SK-N-SH (cell line): ENCODE measurements at regions not wholly inside any gene's neighbourhood (a gene's known extent, or its start where the extent isn't known, plus 50 kb on each side); places are given as distances from the start of the nearest gene placed in this dataset.

ENCODE experiments used
- CTCF ChIA-PET: fragments of 300-600, 350-600 bp; formaldehyde crosslinking; extraction: SDS; loops from one replicate; lab custom pipeline; 2021; lab: Yijun Ruan, JAX
- POLR2A ChIA-PET: fragments of 350-600 bp; sonication (Branson Sonifier 250); formaldehyde crosslinking; extraction: SDS; loops from one replicate; lab custom pipeline; 2020; ENCODE audit warnings: antibody characterized with exemption, inconsistent platforms; lab: Yijun Ruan, JAX
- DNase-seq: peaks from one replicate; pipeline ENCODE4 v3.0.0; 2012
- H2AFZ ChIP-seq: fragments of 200-600 bp; sonication (generic); 2 replicates; pipeline ENCODE4 v1.8.1; 2016; ENCODE audit warnings: antibody characterized with exemption, mild to moderate bottlenecking, low read depth
- H3F3A ChIP-seq: fragments of 200-600 bp; sonication (generic); replicated peaks from 2 replicates; pipeline ENCODE3; 2016; ENCODE audit warnings: antibody characterized with exemption, mild to moderate bottlenecking; ENCODE audit not compliant: insufficient read depth
- H3K27ac ChIP-seq, 2 experiments: fragments of 200-500 bp in 1 of 2; fragments of 200-600 bp in 1 of 2; sonication (Bioruptor generic) in 1 of 2; sonication (generic), shearing (Covaris generic) in 1 of 2; 2 replicates each; pipeline versions ENCODE4 v1.5.1 to v1.6.1; 2014 to 2016; ENCODE audit warnings: low read depth in 2 of 2, inconsistent platforms in 1 of 2, low read length in 1 of 2, mild to moderate bottlenecking in 1 of 2, mixed read lengths in 1 of 2
- H3K27me3 ChIP-seq: fragments of 200-600 bp; sonication (generic), shearing (Covaris generic); 2 replicates; pipeline ENCODE4 v1.6.1; 2016; ENCODE audit warnings: mixed run types; ENCODE audit not compliant: insufficient read depth
- H3K36me3 ChIP-seq, 2 experiments: fragments of 200-500 bp in 1 of 2; fragments of 200-600 bp in 1 of 2; sonication (Bioruptor generic) in 1 of 2; sonication (generic) in 1 of 2; replicated peaks in 1 of 2; 2 replicates each; pipeline versions ENCODE3 to v1.5.1; 2014 to 2016; ENCODE audit warnings: low read length in 1 of 2, mild to moderate bottlenecking in 1 of 2; ENCODE audit not compliant: insufficient read depth in 2 of 2, control insufficient read depth in 1 of 2
- H3K4me1 ChIP-seq, 2 experiments: fragments of 200-500 bp in 1 of 2; fragments of 200-600 bp in 1 of 2; sonication (Bioruptor generic) in 1 of 2; sonication (generic), shearing (Covaris generic) in 1 of 2; 2 replicates each; pipeline versions ENCODE4 v1.5.1 to v1.6.1; 2014 to 2016; ENCODE audit warnings: low read depth in 1 of 2, low read length in 1 of 2, mixed run types in 1 of 2; ENCODE audit not compliant: insufficient read depth in 2 of 2, control insufficient read depth in 1 of 2
- H3K4me2 ChIP-seq: fragments of 200-600 bp; sonication (generic), shearing (Covaris generic); 2 replicates; pipeline ENCODE4 v1.6.1; 2017; ENCODE audit warnings: mixed run types
- H3K4me3 ChIP-seq, 2 experiments: fragments of 200-500 bp in 1 of 2; fragments of 200-600 bp in 1 of 2; sonication (Bioruptor generic) in 1 of 2; sonication (generic), shearing (Covaris generic) in 1 of 2; 2 replicates each; pipeline versions ENCODE4 v1.5.1 to v1.8.1; 2014 to 2016; ENCODE audit warnings: low read depth in 2 of 2, inconsistent platforms in 1 of 2, low read length in 1 of 2, mild to moderate bottlenecking in 1 of 2, mixed read lengths in 1 of 2, moderate library complexity in 1 of 2
- H3K79me2 ChIP-seq: fragments of 200-600 bp; sonication (generic); 2 replicates; pipeline ENCODE4 v1.8.1; 2017; ENCODE audit warnings: mild to moderate bottlenecking; ENCODE audit not compliant: insufficient read depth
- H3K9ac ChIP-seq: fragments of 200-600 bp; sonication (generic); 2 replicates; pipeline ENCODE4 v1.6.1; 2017; ENCODE audit warnings: mixed run types
- H3K9me2 ChIP-seq: fragments of 200-600 bp; sonication (generic); 2 replicates; pipeline ENCODE4 v1.6.1; 2017; ENCODE audit warnings: mixed run types
- H3K9me3 ChIP-seq: fragments of 200-600 bp; sonication (generic); 2 replicates; pipeline ENCODE4 v1.6.1; 2017; ENCODE audit warnings: mixed run types, mild to moderate bottlenecking, moderate library complexity
- H4K20me1 ChIP-seq: fragments of 200-600 bp; sonication (generic); 2 replicates; pipeline ENCODE4 v1.6.1; 2017; ENCODE audit warnings: mild to moderate bottlenecking, mixed run types; ENCODE audit not compliant: insufficient read depth
- CHD2 ChIP-seq: fragments of 150-350 bp; IDR thresholded peaks from 2 replicates; pipeline ENCODE4 v1.6.1; 2018; ENCODE audit warnings: low read length; ENCODE audit not compliant: partially characterized antibody
- ELF1 ChIP-seq: IDR thresholded peaks from 2 replicates; pipeline ENCODE4 v1.4.0; 2012
- EP300 ChIP-seq, 2 experiments: IDR thresholded peaks; 2 replicates each; pipeline versions ENCODE4 v1.4.0 to v1.6.1; 2012; ENCODE audit warnings: borderline replicate concordance in 1 of 2, low read depth in 1 of 2, low read length in 1 of 2
- EZH2phosphoT487 ChIP-seq: fragments of 200-600 bp; sonication (generic); IDR thresholded peaks from 2 replicates; pipeline ENCODE4 v1.6.1; 2017; ENCODE audit warnings: low read depth, mixed run types, mild to moderate bottlenecking, antibody characterized with exemption, moderate library complexity, borderline replicate concordance
- FOSL2 ChIP-seq: IDR thresholded peaks from 2 replicates; pipeline ENCODE4 v1.4.0; 2012; ENCODE audit warnings: low read depth, mild to moderate bottlenecking, moderate library complexity, borderline replicate concordance
- FOXJ3 ChIP-seq: sonication (generic); formaldehyde crosslinking; IDR thresholded peaks from 2 replicates; pipeline ENCODE4 v1.5.1; 2020; ENCODE audit warnings: mild to moderate bottlenecking, missing genetic modification reagents
- GATA2 ChIP-seq: sonication (generic); formaldehyde crosslinking; IDR thresholded peaks from 2 replicates; pipeline ENCODE4 v1.5.0; 2020; ENCODE audit warnings: mild to moderate bottlenecking, missing genetic modification reagents
- MEF2A ChIP-seq: IDR thresholded peaks from 2 replicates; pipeline ENCODE4 v1.4.0; 2012; ENCODE audit warnings: low read depth, borderline replicate concordance
- MXI1 ChIP-seq: IDR thresholded peaks from 2 replicates; pipeline ENCODE4 v1.6.1; 2012; ENCODE audit warnings: mild to moderate bottlenecking, low read depth, low read length, improper control_type of control experiment
- NRF1 ChIP-seq: IDR thresholded peaks from 2 replicates; pipeline ENCODE4 v1.6.1; 2012; ENCODE audit warnings: low read depth, mild to moderate bottlenecking, low read length
- RAD21 ChIP-seq: IDR thresholded peaks from 2 replicates; pipeline ENCODE4 v1.6.1; 2012; ENCODE audit warnings: mild to moderate bottlenecking, low read length
- RFX5 ChIP-seq: IDR thresholded peaks from 2 replicates; pipeline ENCODE4 v1.6.1; 2012; ENCODE audit warnings: mild to moderate bottlenecking, improper control_type of control experiment, low read length
- RXRA ChIP-seq: IDR thresholded peaks from 2 replicates; pipeline ENCODE4 v1.4.0; 2012; ENCODE audit warnings: low read depth, mild to moderate bottlenecking, borderline replicate concordance
- TAF1 ChIP-seq: IDR thresholded peaks from 2 replicates; pipeline ENCODE4 v1.6.1; 2012; ENCODE audit warnings: low read depth, mild to moderate bottlenecking, low read length, moderate library complexity, borderline replicate concordance
- TCF12 ChIP-seq: IDR thresholded peaks from 2 replicates; pipeline ENCODE4 v1.4.0; 2012
- YY1 ChIP-seq: IDR thresholded peaks from 2 replicates; pipeline ENCODE4 v1.4.0; 2012; ENCODE audit warnings: low read depth, mild to moderate bottlenecking
- WGBS: methylation state at CpG from one replicate; pipeline ENCODE4 v1.1.6; 2017; ENCODE audit warnings: low lambda C conversion rate; 5-methylcytosine and 5-hydroxymethylcytosine counted together
- TF ChIP-seq, protein P1 (sequence below): IDR thresholded peaks from 2 replicates; pipeline ENCODE4 v1.6.1; 2012; ENCODE audit warnings: mild to moderate bottlenecking, low read depth, low read length, moderate library complexity
- TF ChIP-seq, protein P2 (sequence below): IDR thresholded peaks from 2 replicates; pipeline ENCODE4 v1.4.0; 2012; ENCODE audit warnings: low read depth
- TF ChIP-seq, protein P3 (sequence below): fragments of 200-600 bp; sonication (generic); IDR thresholded peaks from 2 replicates; pipeline ENCODE4 v1.6.1; 2017; ENCODE audit warnings: antibody characterized with exemption, mild to moderate bottlenecking, moderate library complexity

DNA sequence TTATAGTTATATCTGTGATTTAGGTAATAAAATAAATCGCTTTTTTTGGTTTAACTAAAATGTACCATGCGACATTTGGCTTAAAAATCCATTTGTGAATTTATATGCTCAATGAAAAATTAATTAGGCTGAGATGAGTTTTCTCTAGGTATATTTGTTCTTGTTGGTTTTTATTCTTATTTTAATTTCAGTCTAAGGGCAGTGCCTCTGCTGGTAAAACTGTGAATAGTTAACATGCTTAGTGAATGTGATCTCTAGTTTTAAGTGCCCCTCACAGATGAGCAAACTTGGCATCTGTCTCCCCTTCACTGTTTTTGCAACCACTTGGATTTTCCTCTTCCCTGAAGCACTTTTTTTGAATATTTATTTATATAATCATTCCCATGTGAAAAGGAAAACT lies 822.7 kb downstream of the GRIK2 start:
- H3K9me3 ChIP-seq: no peaks in the 10 kb centered on the region
- no peaks in the 10 kb centered on the region for H4K20me1 ChIP-seq
- H3K27ac ChIP-seq: no peak overlapping the region
- H3K4me1 ChIP-seq: no peaks in the 10 kb centered on the region
- no peaks in the 10 kb centered on the region for H3K79me2 ChIP-seq
- no peak for TF ChIP-seq FOXJ3 (CRISPR knock-in tag)
- TF ChIP-seq, protein P1, sequence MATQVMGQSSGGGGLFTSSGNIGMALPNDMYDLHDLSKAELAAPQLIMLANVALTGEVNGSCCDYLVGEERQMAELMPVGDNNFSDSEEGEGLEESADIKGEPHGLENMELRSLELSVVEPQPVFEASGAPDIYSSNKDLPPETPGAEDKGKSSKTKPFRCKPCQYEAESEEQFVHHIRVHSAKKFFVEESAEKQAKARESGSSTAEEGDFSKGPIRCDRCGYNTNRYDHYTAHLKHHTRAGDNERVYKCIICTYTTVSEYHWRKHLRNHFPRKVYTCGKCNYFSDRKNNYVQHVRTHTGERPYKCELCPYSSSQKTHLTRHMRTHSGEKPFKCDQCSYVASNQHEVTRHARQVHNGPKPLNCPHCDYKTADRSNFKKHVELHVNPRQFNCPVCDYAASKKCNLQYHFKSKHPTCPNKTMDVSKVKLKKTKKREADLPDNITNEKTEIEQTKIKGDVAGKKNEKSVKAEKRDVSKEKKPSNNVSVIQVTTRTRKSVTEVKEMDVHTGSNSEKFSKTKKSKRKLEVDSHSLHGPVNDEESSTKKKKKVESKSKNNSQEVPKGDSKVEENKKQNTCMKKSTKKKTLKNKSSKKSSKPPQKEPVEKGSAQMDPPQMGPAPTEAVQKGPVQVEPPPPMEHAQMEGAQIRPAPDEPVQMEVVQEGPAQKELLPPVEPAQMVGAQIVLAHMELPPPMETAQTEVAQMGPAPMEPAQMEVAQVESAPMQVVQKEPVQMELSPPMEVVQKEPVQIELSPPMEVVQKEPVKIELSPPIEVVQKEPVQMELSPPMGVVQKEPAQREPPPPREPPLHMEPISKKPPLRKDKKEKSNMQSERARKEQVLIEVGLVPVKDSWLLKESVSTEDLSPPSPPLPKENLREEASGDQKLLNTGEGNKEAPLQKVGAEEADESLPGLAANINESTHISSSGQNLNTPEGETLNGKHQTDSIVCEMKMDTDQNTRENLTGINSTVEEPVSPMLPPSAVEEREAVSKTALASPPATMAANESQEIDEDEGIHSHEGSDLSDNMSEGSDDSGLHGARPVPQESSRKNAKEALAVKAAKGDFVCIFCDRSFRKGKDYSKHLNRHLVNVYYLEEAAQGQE: no peak
- TF ChIP-seq MEF2A: no peak
- no peak for TF ChIP-seq MXI1
- no peak for TF ChIP-seq GATA2 (CRISPR knock-in tag)
- no peak for TF ChIP-seq NRF1
- no peak for TF ChIP-seq EZH2phosphoT487
- no peak for TF ChIP-seq TAF1
- TF ChIP-seq, protein P2, sequence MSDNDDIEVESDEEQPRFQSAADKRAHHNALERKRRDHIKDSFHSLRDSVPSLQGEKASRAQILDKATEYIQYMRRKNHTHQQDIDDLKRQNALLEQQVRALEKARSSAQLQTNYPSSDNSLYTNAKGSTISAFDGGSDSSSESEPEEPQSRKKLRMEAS: no peak
- H3K36me3 ChIP-seq: no peaks in the 10 kb centered on the region
- POLR2A ChIA-PET: no interaction called here
- no peak overlapping the region for H3K4me3 ChIP-seq
- no peaks in the 10 kb centered on the region for H3K9me2 ChIP-seq
- no peak for DNase-seq
- CTCF ChIA-PET: no interaction called here
- no peaks in the 10 kb centered on the region for H3F3A ChIP-seq
- no peak overlapping the region for H3K9ac ChIP-seq
- no peaks in the 10 kb centered on the region for H3K27me3 ChIP-seq
- 54% methylated on average over 2 of the region's 2 CpGs for WGBS
- no peak overlapping the region for H2AFZ ChIP-seq
- no peak overlapping the region for H3K4me2 ChIP-seq

DNA sequence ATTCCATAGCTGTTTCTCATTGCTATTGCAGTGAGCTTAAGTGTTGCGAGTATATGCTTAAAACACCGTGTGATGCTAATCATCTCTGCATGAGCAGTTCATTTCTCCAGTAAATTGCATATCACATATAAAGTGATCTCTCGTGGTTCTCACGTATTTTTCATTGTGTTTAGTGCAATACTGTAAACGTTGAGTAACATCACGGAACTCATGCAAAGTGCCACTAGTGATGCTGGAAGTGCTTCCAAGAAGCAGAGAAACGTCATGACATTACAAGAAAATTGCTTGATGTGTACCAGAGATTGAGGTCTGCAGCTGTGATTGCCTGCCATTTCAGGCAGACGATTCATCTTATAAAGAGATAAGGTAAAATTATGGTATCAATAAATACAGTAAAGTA lies 830.4 kb downstream of the GRIK2 start:
- Histone ChIP-seq H4K20me1 (no peaks in the 10 kb centered on the region), H3K9me2 (no peaks in the 10 kb centered on the region), H2AFZ (no peak overlapping the region), H3F3A (no peaks in the 10 kb centered on the region), H3K9me3 (no peaks in the 10 kb centered on the region), H3K27me3 (no peaks in the 10 kb centered on the region), H3K4me1 (no peaks in the 10 kb centered on the region; a peak in 2 of 4 replicates), H3K4me3 (no peak overlapping the region), H3K9ac (no peak overlapping the region), H3K27ac (peak overlapping the region in 1 of 2 experiments; percentile 34; a peak in 2 of 4 replicates), H3K4me2 (no peak overlapping the region), H3K79me2 (no peaks in the 10 kb centered on the region), H3K36me3 (no peaks in the 10 kb centered on the region)
- CTCF ChIA-PET: interaction anchor here (1.0 to 2.4 kb wide), 2 partner anchors 10 to 461 kb away, joined by 4 to 6 read pairs; no protein-coding TSS in a partner anchor
- WGBS: 22% methylated on average over 8 of the region's 8 CpGs
- POLR2A ChIA-PET: no interaction called here
- no peak for TF ChIP-seq FOSL2
- TF ChIP-seq, protein P3, sequence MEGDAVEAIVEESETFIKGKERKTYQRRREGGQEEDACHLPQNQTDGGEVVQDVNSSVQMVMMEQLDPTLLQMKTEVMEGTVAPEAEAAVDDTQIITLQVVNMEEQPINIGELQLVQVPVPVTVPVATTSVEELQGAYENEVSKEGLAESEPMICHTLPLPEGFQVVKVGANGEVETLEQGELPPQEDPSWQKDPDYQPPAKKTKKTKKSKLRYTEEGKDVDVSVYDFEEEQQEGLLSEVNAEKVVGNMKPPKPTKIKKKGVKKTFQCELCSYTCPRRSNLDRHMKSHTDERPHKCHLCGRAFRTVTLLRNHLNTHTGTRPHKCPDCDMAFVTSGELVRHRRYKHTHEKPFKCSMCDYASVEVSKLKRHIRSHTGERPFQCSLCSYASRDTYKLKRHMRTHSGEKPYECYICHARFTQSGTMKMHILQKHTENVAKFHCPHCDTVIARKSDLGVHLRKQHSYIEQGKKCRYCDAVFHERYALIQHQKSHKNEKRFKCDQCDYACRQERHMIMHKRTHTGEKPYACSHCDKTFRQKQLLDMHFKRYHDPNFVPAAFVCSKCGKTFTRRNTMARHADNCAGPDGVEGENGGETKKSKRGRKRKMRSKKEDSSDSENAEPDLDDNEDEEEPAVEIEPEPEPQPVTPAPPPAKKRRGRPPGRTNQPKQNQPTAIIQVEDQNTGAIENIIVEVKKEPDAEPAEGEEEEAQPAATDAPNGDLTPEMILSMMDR: no peak
- no peak for TF ChIP-seq NRF1
- TF ChIP-seq TCF12: 0 out of 2 replicates have a peak, but pooled peaks have one; percentile 22
- peak in 1 of 2 experiments; percentile 68; a peak in 1 of 4 replicates for TF ChIP-seq EP300 (IDR thresholded peaks at IDR 0.05; ENCODE audit: borderline replicate concordance in 1 of 2, low read depth in 1 of 2, low read length in 1 of 2)
- TF ChIP-seq RFX5: no peak
- TF ChIP-seq EZH2phosphoT487: no peak
- TF ChIP-seq CHD2: no peak
- no peak for TF ChIP-seq RAD21
- TF ChIP-seq GATA2 (CRISPR knock-in tag): peak; percentile 64; the same call in 1 of the 2 replicates
- TF ChIP-seq MEF2A: no peak
- TF ChIP-seq ELF1: no peak
- TF ChIP-seq YY1: no peak
- 0 out of 2 replicates have a peak, but pooled peaks have one; percentile 24 for TF ChIP-seq FOXJ3 (CRISPR knock-in tag)
- TF ChIP-seq RXRA: no peak
- DNase-seq: no peak
